ENCODE measurements at regions not wholly inside any gene's neighbourhood (a gene's known extent, or its start where the extent isn't known, plus 50 kb on each side); places are given as distances from the start of the nearest gene placed in this dataset.

DNA sequence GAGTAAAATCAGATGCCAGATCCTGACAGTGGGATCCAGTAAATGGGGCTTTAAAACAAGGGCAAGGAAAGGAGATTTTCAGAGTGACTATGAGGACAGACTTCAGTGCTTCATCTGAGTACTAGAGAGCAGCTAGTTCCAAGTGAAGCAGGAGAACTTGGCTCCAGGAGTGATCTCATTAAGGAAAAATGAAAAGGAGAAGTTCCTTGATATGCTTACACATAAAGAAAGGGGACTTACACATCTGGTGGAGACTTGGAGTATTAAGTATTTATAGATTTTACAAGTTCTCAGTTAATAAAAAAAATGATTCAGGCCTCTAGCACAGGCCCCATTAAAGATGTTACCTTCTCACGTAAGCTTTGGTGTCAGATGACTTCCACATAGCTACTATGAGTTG is 105.8 kb downstream of the ICOS start:
- Histone ChIP-seq H3K4me3 (no peak overlapping the region), H3K36me3 (no peaks in the 10 kb centered on the region), H3K4me1 (no peaks in the 10 kb centered on the region), H3K9me3 (no peaks in the 10 kb centered on the region), H3K27me3 (no peaks in the 10 kb centered on the region), H3K27ac (no peak overlapping the region)
- no peak for DNase-seq
- TF ChIP-seq CTCF (IDR thresholded peaks at IDR 0.05) (no peak), POLR2A (IDR thresholded peaks at IDR 0.05) (no peak)
- intact Hi-C loops (cut with DNase I; ENCODE audit: low total_unique reads), result no loop called here

GRCh38 chr2:204046145-204046544 is 109.6 kb downstream of the ICOS start:
- Histone ChIP-seq H3K4me1 (no peaks in the 10 kb centered on the region), H3K9me3 (no peaks in the 10 kb centered on the region), H3K36me3 (no peaks in the 10 kb centered on the region), H3K4me3 (no peak overlapping the region), H3K27me3 (no peaks in the 10 kb centered on the region), H3K27ac (no peak overlapping the region)
- no peak for DNase-seq
- TF ChIP-seq CTCF (IDR thresholded peaks at IDR 0.05) (no peak), POLR2A (IDR thresholded peaks at IDR 0.05) (no peak)
- intact Hi-C loops (cut with DNase I; ENCODE audit: low total_unique reads), result no loop called here

- Histone ChIP-seq H3K27me3 (no peaks in the 10 kb centered on the region), H3K36me3 (no peaks in the 10 kb centered on the region), H3K4me1 (peaks cover 0 to 3% of the 10 kb centered on the region in 2 donors), H3K4me3 (no peak overlapping the region), H3K27ac (no peak overlapping the region), H3K9me3 (no peaks in the 10 kb centered on the region)
- intact Hi-C loops (cut with DNase I; ENCODE audit: low total_unique reads), result no loop called here
- no peak for TF ChIP-seq POLR2A (IDR thresholded peaks at IDR 0.05)
- no peak for TF ChIP-seq CTCF (IDR thresholded peaks at IDR 0.05)
- DNase-seq, result no peak
These were observed 113.1 kb downstream of the ICOS start for GRCh38 chr2:204049635-204050034.

DNA sequence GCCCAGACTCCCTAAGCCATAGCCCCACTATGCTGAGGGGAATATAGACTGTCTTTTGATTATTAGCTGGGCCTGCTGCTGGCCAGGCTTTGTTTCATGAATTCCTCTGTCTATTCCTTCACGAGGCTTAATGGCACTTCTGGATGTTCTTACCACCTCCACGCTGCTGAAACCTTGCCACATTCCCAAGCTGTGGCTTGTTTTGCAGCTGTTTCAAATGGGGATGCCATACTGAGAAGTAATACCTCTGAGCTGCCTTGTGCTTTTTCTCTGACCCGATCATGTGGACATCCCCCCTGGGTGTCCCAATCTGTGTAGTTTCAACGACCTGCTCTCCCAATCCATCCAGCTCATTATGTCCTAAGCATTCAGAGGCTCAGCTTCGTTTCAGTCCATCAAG is 114.1 kb downstream of the ICOS start:
- no peak for DNase-seq
- H3K4me1 ChIP-seq, result peaks cover 0 to 3% of the 10 kb centered on the region in 2 donors
- intact Hi-C loops (cut with DNase I; ENCODE audit: low total_unique reads), result no loop called here
- no peaks in the 10 kb centered on the region for H3K9me3 ChIP-seq
- no peaks in the 10 kb centered on the region for H3K36me3 ChIP-seq
- H3K4me3 ChIP-seq, result no peak overlapping the region
- no peak for TF ChIP-seq POLR2A (IDR thresholded peaks at IDR 0.05)
- no peak for TF ChIP-seq CTCF (IDR thresholded peaks at IDR 0.05)
- H3K27me3 ChIP-seq, result no peaks in the 10 kb centered on the region
- no peak overlapping the region for H3K27ac ChIP-seq

- TF ChIP-seq POLR2A (IDR thresholded peaks at IDR 0.05), result no peak
- TF ChIP-seq CTCF (IDR thresholded peaks at IDR 0.05), result no peak
- intact Hi-C loops (cut with DNase I; ENCODE audit: low total_unique reads), result no loop called here
- Histone ChIP-seq H3K4me3 (no peak overlapping the region), H3K36me3 (no peaks in the 10 kb centered on the region), H3K9me3 (no peaks in the 10 kb centered on the region), H3K27ac (no peak overlapping the region), H3K27me3 (no peaks in the 10 kb centered on the region), H3K4me1 (peaks cover 0 to 3% of the 10 kb centered on the region in 2 donors)
- DNase-seq, result no peak
These were observed 114.9 kb downstream of the ICOS start for GRCh38 chr2:204051476-204051875.

All from uterus (tissue), 3 donors.